CD14-positive monocyte (primary cell): ENCODE measurements at regions not wholly inside any gene's neighbourhood (a gene's known extent, or its start where the extent isn't known, plus 50 kb on each side); places are given as distances from the start of the nearest gene placed in this dataset.

Experiments
- DNase-seq, 3 donors: peaks; one replicate each; pipeline ENCODE4 v3.0.0-alpha.2; 2011 to 2022
- H2AFZ ChIP-seq: 2 replicates; pipeline ENCODE4 v1.6.0; 2012; ENCODE audit warnings: mild to moderate bottlenecking, low read depth, low read length, inconsistent platforms; ENCODE audit not compliant: insufficient read depth, poor library complexity, severe bottlenecking
- H3K27ac ChIP-seq, 2 donors: 1 replicate in 1 of 2; 2 replicates in 1 of 2; pipeline ENCODE4 v1.5.1; 2012 to 2013; ENCODE audit warnings: low read length in 2 of 2, control low read depth in 1 of 2, inconsistent platforms in 1 of 2, low read depth in 1 of 2, mild to moderate bottlenecking in 1 of 2
- H3K27me3 ChIP-seq, 2 donors: one replicate each; pipeline versions ENCODE4 v1.6.0 to v1.6.1; 2011 to 2013; ENCODE audit warnings: low read length in 2 of 2; ENCODE audit not compliant: control insufficient read depth in 2 of 2, insufficient read depth in 2 of 2
- H3K36me3 ChIP-seq, 2 donors: replicated peaks in 1 of 2; 1 replicate in 1 of 2; 2 replicates in 1 of 2; pipeline versions ENCODE4 v1.5.1 to v1.6.1; 2012 to 2013; ENCODE audit warnings: low read length in 2 of 2, control low read depth in 1 of 2, inconsistent platforms in 1 of 2, mild to moderate bottlenecking in 1 of 2; ENCODE audit not compliant: insufficient read depth in 2 of 2, control insufficient read depth in 1 of 2
- H3K4me1 ChIP-seq, 2 donors: 1 replicate in 1 of 2; 2 replicates in 1 of 2; pipeline versions ENCODE4 v1.5.1 to v1.6.1; 2012 to 2013; ENCODE audit warnings: low read length in 2 of 2, control low read depth in 1 of 2, inconsistent platforms in 1 of 2, mild to moderate bottlenecking in 1 of 2, moderate library complexity in 1 of 2; ENCODE audit not compliant: insufficient read depth in 2 of 2, control insufficient read depth in 1 of 2
- H3K4me2 ChIP-seq: replicated peaks from 2 replicates; pipeline ENCODE3; 2012; ENCODE audit warnings: low read length, moderate library complexity, mild to moderate bottlenecking; ENCODE audit not compliant: poor library complexity, severe bottlenecking; ENCODE audit errors: extremely low read depth
- H3K4me3 ChIP-seq, 3 experiments: fragments of 200-600 bp in 1 of 3; sonication (generic) in 1 of 3; replicated peaks in 1 of 3; 1 replicate in 2 of 3; 2 replicates in 1 of 3; pipeline ENCODE4 v1.5.1; 2011 to 2013; ENCODE audit warnings: low read length in 3 of 3, mild to moderate bottlenecking in 3 of 3, control low read depth in 2 of 3, low read depth in 2 of 3, inconsistent platforms in 1 of 3, moderate library complexity in 1 of 3
- H3K79me2 ChIP-seq: 2 replicates; pipeline ENCODE4 v1.6.0; 2012; ENCODE audit warnings: mild to moderate bottlenecking, control low read depth, inconsistent platforms, low read length, moderate library complexity; ENCODE audit not compliant: insufficient read depth
- H3K9ac ChIP-seq: 2 replicates; pipeline ENCODE4 v1.6.0; 2017; ENCODE audit warnings: low read length, mild to moderate bottlenecking; ENCODE audit not compliant: insufficient read depth, poor library complexity, severe bottlenecking
- H3K9me3 ChIP-seq, 2 donors: replicated peaks in 1 of 2; 1 replicate in 1 of 2; 2 replicates in 1 of 2; pipeline versions ENCODE4 v1.5.1 to v1.6.1; 2012 to 2013; ENCODE audit warnings: low read length in 2 of 2, control low read depth in 1 of 2; ENCODE audit not compliant: control insufficient read depth in 1 of 2, insufficient read depth in 1 of 2
- H4K20me1 ChIP-seq: 2 replicates; pipeline ENCODE4 v1.6.0; 2012; ENCODE audit warnings: mild to moderate bottlenecking, low read length, control low read depth, moderate library complexity; ENCODE audit not compliant: insufficient read depth
- H3K27ac Mint-ChIP-seq, 7 donors: one replicate each; pipeline ENCODE4 v1.8.0; 2020; ENCODE audit warnings: mild to moderate bottlenecking in 7 of 7, mixed read lengths in 7 of 7, moderate library complexity in 6 of 7, inconsistent platforms in 2 of 7
- H3K27me3 Mint-ChIP-seq, 3 donors: one replicate each; pipeline ENCODE4 v1.8.0; 2021 to 2022; ENCODE audit warnings: low read depth in 3 of 3, mild to moderate bottlenecking in 3 of 3, mixed read lengths in 3 of 3, moderate library complexity in 3 of 3, inconsistent platforms in 1 of 3
- H3K36me3 Mint-ChIP-seq, 2 donors: one replicate each; pipeline ENCODE4 v1.8.0; 2020; ENCODE audit warnings: mixed read lengths in 2 of 2, inconsistent platforms in 1 of 2, mild to moderate bottlenecking in 1 of 2
- H3K4me1 Mint-ChIP-seq: one replicate; pipeline ENCODE4 v1.8.0; 2020; ENCODE audit warnings: mild to moderate bottlenecking, mixed read lengths
- H3K4me3 Mint-ChIP-seq, 2 donors: one replicate each; pipeline ENCODE4 v1.8.0; 2020; ENCODE audit warnings: mild to moderate bottlenecking in 2 of 2, mixed read lengths in 2 of 2, moderate library complexity in 1 of 2
- H3K9me3 Mint-ChIP-seq, 7 donors: one replicate each; pipeline ENCODE4 v1.8.0; 2020 to 2022; ENCODE audit warnings: mixed read lengths in 7 of 7, mild to moderate bottlenecking in 6 of 7, moderate library complexity in 6 of 7, inconsistent platforms in 2 of 7
- CTCF ChIP-seq: fragments of 200-600 bp; IDR thresholded peaks from one replicate; pipeline ENCODE4 v1.8.0; 2022; ENCODE audit warnings: antibody characterized with exemption, mild to moderate bottlenecking
- WGBS: methylation state at CpG from one replicate; pipeline ENCODE4 v1.1.5; 2013; ENCODE audit warnings: missing lambda C conversion rate; ENCODE audit not compliant: insufficient coverage; 5-methylcytosine and 5-hydroxymethylcytosine counted together
- intact Hi-C, 2 donors: fragments of 100-400 bp; cut with micrococcal nuclease; formaldehyde crosslinking; loops; one replicate each; pipeline versions ENCODE4 v1.15.0 to v1.15.1; 2023

GRCh38 chr7:118006979-118007378, 133.7 kb upstream of the CTTNBP2 start:
- H3K4me3 ChIP-seq = no peak overlapping the region
- WGBS = 96% methylated on average over 4 of the region's 5 CpGs
- H4K20me1 ChIP-seq = no peaks in the 10 kb centered on the region
- H3K27me3 ChIP-seq = no peaks in the 10 kb centered on the region
- H3K36me3 ChIP-seq = no peaks in the 10 kb centered on the region
- H3K9me3 ChIP-seq = no peaks in the 10 kb centered on the region
- Mint-ChIP-seq H3K27ac (no peak overlapping the region), H3K4me1 (no peaks in the 10 kb centered on the region), H3K27me3 (peaks cover 0 to 3% (median 0%) of the 10 kb centered on the region in 3 donors), H3K4me3 (no peak overlapping the region), H3K36me3 (no peaks in the 10 kb centered on the region), H3K9me3 (peaks cover 0 to 3% (median 0%) of the 10 kb centered on the region in 7 donors)
- TF ChIP-seq CTCF = no peak
- H3K4me2 ChIP-seq = no peak overlapping the region
- intact Hi-C loops = no loop called here
- DNase-seq = no peak
- H3K9ac ChIP-seq = no peak overlapping the region
- no peak overlapping the region for H3K27ac ChIP-seq
- no peak overlapping the region for H2AFZ ChIP-seq
- no peaks in the 10 kb centered on the region for H3K79me2 ChIP-seq
- no peaks in the 10 kb centered on the region for H3K4me1 ChIP-seq

- no peaks in the 10 kb centered on the region for H3K4me1 Mint-ChIP-seq
- H3K9ac ChIP-seq = no peak overlapping the region
- intact Hi-C loops = no loop called here
- H3K36me3 Mint-ChIP-seq = no peaks in the 10 kb centered on the region
- no peak overlapping the region for H3K4me3 Mint-ChIP-seq
- peaks cover 0 to 1% (median 0%) of the 10 kb centered on the region in 3 donors for H3K27me3 Mint-ChIP-seq
- no peaks in the 10 kb centered on the region for H4K20me1 ChIP-seq
- no peak overlapping the region for H3K27ac Mint-ChIP-seq
- no peaks in the 10 kb centered on the region for H3K36me3 ChIP-seq
- H2AFZ ChIP-seq = no peak overlapping the region
- no peaks in the 10 kb centered on the region for H3K4me1 ChIP-seq
- no peak for DNase-seq
- no peaks in the 10 kb centered on the region for H3K9me3 ChIP-seq
- no CpG with 5 or more reads among the region's 2 CpGs for WGBS
- no peak overlapping the region for H3K27ac ChIP-seq
- no peak overlapping the region for H3K4me3 ChIP-seq
- no peak overlapping the region for H3K4me2 ChIP-seq
- no peaks in the 10 kb centered on the region for H3K79me2 ChIP-seq
- peaks cover 0 to 4% (median 0%) of the 10 kb centered on the region in 7 donors for H3K9me3 Mint-ChIP-seq
- TF ChIP-seq CTCF = no peak
- no peaks in the 10 kb centered on the region for H3K27me3 ChIP-seq
Observed at GRCh38 chr7:118009419-118009818, 136.2 kb upstream of the CTTNBP2 start.
